NCI-H748 (cell line): ENCODE measurements at regions not wholly inside any gene's neighbourhood (a gene's known extent, or its start where the extent isn't known, plus 50 kb on each side); places are given as distances from the start of the nearest gene placed in this dataset.
A peak's percentile ranks its signal among the peaks of the same experiment; 100 is the strongest.

Experiments used
- DNase-seq: peaks from one replicate; lab custom pipeline; 2025; ENCODE audit not compliant: unreplicated experiment; lab: John Stamatoyannopoulos, UW

GRCh38 chr17:77266891-77267341 is 126.1 kb downstream of the SEC14L1 start:
- DNase-seq = no peak

DNA sequence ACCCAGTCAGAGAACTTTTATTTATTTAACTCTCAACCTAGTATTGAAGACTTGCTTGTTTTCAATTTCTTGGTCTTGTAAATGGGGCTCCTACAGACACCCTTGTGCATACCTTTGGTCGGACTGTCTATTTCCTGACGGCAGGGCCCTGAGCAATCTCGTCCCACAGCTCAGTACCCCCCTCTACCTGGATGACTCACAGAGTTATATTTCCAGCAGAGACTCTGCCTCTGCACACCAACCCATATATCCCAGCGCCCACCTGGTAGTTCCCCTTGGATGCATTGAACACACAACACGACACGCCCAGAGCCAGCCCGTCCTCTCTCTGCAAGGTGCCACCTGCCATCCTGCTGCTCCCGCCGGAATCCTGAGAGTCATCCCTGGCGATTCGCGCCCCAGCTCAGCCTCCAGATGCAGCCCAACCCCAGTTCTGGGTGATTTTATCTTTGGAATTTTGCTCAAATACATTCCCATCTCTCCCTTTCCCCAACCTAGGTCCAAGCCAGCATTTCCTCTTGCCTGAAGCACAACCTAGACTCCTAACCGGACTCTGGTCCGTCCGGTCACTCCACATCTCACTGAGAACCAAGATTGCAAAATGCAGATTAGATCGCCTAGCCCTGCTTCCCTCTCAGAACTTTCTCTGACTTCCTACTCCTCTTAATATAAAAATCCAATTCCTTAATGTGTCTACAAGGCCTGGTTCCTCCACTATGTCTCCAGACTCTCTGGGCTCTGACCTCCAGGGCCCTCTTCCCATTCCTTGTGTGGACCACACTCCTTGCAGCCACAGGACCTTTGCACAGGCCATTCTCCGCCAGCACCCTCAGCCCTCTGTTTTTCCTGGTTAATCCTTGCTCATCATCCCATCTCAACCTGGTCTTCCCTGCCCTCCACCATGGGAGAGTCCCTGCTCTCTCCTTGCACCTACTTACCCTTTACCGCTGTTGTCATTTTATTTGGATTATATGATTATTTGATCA is 129.2 kb downstream of the SEC14L1 start:
- peak; percentile 23 for DNase-seq

GRCh38 chr17:77271411-77271810 is 130.6 kb downstream of the SEC14L1 start:
- DNase-seq = no peak

DNA sequence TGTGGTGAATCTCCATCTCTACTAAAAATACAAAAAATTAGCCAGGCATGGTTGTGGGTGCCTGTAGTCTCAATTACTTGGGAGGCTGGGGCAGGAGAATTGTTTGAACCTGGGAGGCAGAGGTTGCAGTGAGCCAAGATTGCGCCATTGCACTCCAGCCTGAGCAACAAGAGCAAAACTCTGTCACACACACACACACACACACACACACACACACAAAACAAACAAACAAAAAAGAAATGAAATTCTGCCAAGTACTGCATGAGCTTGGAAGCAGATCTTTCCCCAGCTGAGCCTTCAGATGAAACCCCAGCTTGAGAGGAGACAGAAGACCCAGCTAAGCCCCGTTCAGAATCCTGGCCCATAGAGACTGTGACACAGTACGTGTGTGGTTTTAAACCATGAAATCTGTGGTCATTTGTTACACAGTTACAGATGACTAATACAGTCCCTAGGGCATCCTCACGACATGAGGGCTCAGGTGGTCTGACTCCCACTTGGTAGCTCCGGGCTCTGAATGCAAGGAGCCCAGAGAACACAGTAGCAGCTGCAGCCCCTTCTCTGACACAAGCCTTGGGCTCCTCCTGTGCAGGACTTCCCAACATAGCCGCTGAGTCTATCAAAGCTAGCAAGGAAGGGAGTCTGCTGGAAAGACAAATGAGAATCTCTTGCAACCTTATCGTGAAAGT is 132.8 kb downstream of the SEC14L1 start:
- DNase-seq = no peak

- DNase-seq = no peak
Observed at GRCh38 chr17:77274096-77274845, 133.5 kb downstream of the SEC14L1 start.

DNA sequence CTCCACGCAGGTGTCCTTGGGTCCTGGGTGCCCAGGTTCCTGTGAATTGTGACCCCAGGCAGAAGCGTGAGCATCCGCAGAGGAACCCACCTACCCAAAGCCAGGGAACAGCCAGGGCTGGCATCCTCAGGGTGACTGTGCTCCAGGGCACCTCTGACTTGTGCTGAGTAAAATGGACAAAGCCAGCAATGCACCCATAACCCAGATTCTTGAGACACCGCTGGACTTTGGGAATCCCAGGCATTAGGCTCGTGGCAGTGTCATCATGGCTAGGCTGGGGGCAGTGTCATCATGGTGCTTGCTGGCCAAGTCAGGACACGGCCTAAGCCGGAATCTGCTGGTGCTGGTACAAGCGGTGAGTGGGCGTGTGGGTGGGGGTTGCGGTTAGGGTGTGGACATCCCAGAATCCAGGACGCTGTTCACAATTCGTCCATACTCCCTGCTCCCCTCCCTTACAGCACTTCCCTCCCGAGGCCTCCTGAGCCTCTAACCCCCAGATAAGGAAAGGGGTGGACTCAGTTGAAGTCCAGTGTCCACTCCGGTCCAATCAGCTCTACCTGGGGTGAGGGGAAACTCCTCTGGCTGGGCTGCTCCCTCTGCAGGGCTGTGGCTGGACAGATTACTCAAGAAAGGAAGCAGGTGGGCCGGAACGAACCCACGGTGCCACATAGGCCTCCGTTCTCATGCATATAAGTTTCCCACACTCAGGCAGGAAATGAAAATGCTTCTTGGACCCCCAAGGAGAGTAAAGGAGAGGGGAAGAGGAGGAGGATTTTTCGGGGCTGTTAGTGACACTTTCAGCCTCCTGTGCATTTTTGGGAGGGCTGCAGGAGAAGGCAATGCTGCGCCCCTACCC is 138.9 kb downstream of the SEC14L1 start:
- DNase-seq = no peak

DNA sequence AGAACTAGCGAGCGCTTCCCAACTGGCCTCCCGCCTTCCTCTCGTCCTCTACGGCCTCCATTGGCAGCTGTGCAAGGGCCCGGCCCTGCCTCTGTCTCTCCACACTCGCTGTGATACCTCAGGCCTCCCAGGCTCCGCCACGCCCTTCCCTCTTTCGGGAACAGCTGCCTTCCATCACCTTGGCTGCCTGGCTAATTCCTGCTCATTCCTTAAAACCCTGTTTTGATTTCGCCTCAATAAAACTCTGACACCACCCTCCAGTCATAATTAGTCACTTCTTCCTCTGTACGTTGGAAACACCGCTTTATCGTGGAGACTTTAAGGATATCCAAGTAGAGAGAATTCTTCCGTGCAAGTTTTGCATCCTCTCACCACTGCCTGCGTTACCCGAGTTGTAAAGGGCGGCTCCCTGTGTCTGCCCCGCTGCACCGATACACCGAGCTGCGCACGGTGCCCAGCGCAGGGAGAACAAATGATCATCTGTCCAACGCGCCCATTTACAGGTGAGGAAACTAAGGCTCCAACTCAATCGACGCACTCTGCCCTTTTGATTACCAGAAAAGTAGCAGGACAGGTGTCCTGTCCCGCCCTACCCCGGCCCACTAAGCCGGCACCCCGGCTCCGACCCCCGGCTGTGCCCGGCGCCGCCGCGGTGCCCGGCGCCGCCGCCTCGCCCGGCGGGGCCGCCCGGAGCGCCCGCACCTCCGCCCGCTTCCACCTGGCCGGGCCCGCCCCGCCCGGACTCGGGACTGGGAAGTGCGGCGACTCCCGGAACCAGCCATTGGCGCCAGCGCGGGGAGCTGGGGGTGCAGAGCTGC is 139.7 kb downstream of the SEC14L1 start:
- peak; percentile 63 for DNase-seq

DNA sequence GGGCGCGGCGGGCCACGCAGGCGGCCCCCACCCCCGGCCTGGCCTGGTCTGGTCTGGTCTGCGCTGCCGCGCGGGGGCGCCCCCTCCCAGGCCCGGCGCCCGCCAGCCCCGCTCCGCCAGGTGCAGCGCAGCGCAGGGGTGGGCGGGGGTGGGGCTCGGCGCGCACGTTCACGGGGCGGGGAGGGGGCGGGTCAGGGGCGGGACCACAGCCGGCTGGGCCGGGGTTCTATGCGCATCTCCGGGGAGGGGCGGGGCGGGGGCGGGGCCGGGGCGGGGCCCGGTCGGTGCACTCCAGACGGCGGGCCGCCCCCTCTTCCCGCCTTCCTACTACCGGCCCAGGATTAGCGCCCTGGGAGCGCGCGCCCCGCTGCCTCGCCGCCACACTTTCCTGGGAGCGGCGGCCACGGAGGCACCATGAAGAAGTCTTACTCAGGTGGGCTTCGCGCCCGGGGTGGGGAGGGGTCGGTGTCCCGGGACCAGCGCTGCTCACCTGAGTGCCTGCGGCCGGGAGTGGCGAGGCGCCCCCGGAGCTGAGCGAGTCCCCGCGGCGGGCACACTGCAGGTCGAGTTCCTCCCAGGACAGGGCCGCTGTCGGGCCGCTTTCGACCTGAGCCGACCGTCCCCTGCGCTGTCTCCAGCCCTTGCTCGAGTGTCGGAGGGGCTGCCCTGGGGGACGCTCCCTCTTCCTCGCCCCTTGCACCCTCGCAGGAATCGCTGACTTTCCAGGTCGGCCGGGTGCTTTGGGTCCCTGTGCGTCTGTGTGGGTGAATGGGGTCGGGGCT is 140.5 kb downstream of the SEC14L1 start:
- DNase-seq = peak; percentile 67

DNA sequence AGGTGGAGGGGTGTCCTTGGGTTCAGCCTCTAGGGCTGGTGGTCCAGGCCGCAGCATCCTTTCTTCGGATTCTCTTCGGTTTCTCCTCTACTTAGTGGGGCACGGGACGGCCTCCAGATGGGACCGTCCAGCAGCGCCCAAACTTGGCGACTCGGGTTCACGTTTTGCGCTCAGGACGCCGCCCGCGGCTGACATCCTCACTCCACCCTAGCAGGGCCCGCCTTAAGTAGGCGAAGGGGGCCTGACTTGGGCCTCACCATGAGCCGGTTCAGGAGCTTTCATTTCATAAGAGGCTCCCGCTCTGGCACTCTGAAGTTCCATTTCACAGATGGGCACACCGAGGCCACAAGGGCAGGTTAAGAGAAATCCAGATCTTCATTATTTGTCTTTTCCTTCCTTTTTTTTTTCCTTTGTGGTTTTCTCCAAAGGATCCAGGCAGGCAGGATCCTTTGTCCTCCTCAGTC is 141.2 kb downstream of the SEC14L1 start:
- peak; percentile 49 for DNase-seq

DNA sequence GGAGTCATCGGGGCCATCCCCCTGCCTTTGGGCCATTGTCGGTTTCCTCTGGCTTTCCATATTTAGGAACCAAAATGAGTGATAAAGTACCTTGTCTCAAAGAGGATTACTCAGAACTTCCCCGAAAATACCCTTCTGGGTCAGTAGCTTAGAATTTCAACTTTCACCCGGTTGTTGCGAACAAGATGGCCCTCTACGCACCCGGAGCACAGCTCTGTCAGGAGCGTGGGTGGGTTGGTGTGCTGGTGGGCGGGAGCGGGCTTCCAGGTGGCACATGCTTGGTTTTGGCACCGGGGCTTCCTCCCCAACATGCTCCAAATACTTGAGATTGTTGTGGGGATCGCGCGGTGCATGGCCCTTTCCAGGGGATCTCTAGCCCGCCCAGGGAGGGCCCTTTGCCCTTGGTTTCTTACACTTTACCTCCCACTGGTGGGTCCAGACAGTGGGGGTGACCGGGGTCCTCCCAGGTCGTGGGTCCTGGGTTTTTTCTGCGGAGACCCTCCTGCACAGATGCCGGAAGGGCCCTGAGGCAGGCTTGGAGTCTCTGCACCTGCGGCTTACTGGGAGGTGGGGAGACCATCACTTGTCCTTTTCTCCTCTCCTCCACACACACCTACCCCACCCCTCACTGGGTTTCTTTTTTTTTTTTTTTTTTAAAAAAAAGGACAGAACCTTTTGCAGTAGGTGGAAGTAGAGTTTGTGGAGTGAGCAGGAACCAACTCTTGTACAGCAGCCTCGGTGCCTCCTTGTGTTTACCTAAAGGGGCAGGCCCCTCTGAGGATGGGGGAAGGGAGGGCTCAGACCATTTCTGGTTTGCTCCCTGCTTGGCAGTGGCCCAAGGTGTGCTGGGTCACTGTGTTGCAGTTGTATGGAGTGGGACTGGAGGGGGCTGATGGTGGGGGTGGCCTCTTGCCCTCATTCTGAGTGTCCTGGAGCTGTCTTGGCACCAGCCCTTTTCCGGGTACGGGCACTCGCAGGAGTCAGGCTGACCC is 142.1 kb downstream of the SEC14L1 start:
- peak; percentile 37 for DNase-seq

- DNase-seq = no peak
Observed at GRCh38 chr17:77284023-77284617, 143.4 kb downstream of the SEC14L1 start.

- no peak for DNase-seq
Observed at GRCh38 chr17:77285594-77286390, 145.0 kb downstream of the SEC14L1 start.

- DNase-seq = no peak
Observed at GRCh38 chr17:77286391-77286640, 145.5 kb downstream of the SEC14L1 start.

GRCh38 chr17:77286641-77287431 is 146.1 kb downstream of the SEC14L1 start:
- DNase-seq = no peak

GRCh38 chr17:77287432-77288068 is 146.8 kb downstream of the SEC14L1 start:
- no peak for DNase-seq
